Parathyroid adenoma (tissue), 2 donors: ENCODE measurements at regions not wholly inside any gene's neighbourhood (a gene's known extent, or its start where the extent isn't known, plus 50 kb on each side); places are given as distances from the start of the nearest gene placed in this dataset.

Experiments
- H2AFZ ChIP-seq: fragments of 300-600 bp; sonication (generic); one replicate; pipeline ENCODE4 v1.7.0; 2017; ENCODE audit warnings: antibody characterized with exemption, mild to moderate bottlenecking
- H3K27ac ChIP-seq: fragments of 300-600 bp; sonication (generic); one replicate; pipeline ENCODE4 v1.7.0; 2017
- H3K27me3 ChIP-seq: fragments of 300-600 bp; sonication (generic); one replicate; pipeline ENCODE4 v1.7.0; 2017; ENCODE audit warnings: low read length; ENCODE audit not compliant: control insufficient read depth, insufficient read depth
- H3K36me3 ChIP-seq: fragments of 300-600 bp; sonication (generic); one replicate; pipeline ENCODE4 v1.7.0; 2017; ENCODE audit warnings: low read length; ENCODE audit not compliant: control insufficient read depth, insufficient read depth
- H3K4me1 ChIP-seq: fragments of 300-600 bp; sonication (generic); one replicate; pipeline ENCODE4 v1.7.0; 2017; ENCODE audit warnings: control low read depth
- H3K4me2 ChIP-seq: fragments of 300-600 bp; sonication (generic); one replicate; pipeline ENCODE4 v1.7.0; 2017; ENCODE audit warnings: low read length
- H3K4me3 ChIP-seq: fragments of 300-600 bp; sonication (generic); one replicate; pipeline ENCODE4 v1.7.0; 2017; ENCODE audit warnings: low read depth, low read length
- H3K79me2 ChIP-seq: fragments of 300-600 bp; sonication (generic); one replicate; pipeline ENCODE4 v1.7.0; 2017; ENCODE audit warnings: control low read depth
- H3K9ac ChIP-seq: fragments of 300-600 bp; sonication (generic); one replicate; pipeline ENCODE4 v1.7.0; 2017; ENCODE audit warnings: mild to moderate bottlenecking
- H3K9me3 ChIP-seq: fragments of 300-600 bp; sonication (generic); one replicate; pipeline ENCODE4 v1.7.0; 2017; ENCODE audit warnings: low read length; ENCODE audit not compliant: control insufficient read depth
- CTCF ChIP-seq: fragments of 300-600 bp; sonication (generic); IDR thresholded peaks from one replicate; pipeline ENCODE4 v1.7.0; 2017; ENCODE audit warnings: antibody characterized with exemption, mild to moderate bottlenecking
- donor health status: primary hyperparathyroidism.

- Histone ChIP-seq H3K4me2 (no peak overlapping the region), H3K27ac (no peak overlapping the region), H3K9ac (no peak overlapping the region), H3K9me3 (no peaks in the 10 kb centered on the region), H2AFZ (no peak overlapping the region), H3K4me3 (no peak overlapping the region), H3K36me3 (no peaks in the 10 kb centered on the region), H3K4me1 (peaks cover 11% of the 10 kb centered on the region), H3K79me2 (no peaks in the 10 kb centered on the region), H3K27me3 (no peaks in the 10 kb centered on the region)
- TF ChIP-seq CTCF: no peak
Observed at GRCh38 chr5:111676926-111677415, 80.0 kb downstream of the NREP start.

GRCh38 chr5:111676466-111676865 lies 80.5 kb downstream of the NREP start:
- Histone ChIP-seq H3K4me1 (peaks cover 9% of the 10 kb centered on the region), H3K9ac (no peak overlapping the region), H3K9me3 (no peaks in the 10 kb centered on the region), H3K27ac (no peak overlapping the region), H3K36me3 (no peaks in the 10 kb centered on the region), H2AFZ (no peak overlapping the region), H3K79me2 (no peaks in the 10 kb centered on the region), H3K4me2 (no peak overlapping the region), H3K27me3 (no peaks in the 10 kb centered on the region), H3K4me3 (no peak overlapping the region)
- no peak for TF ChIP-seq CTCF

- H3K79me2 ChIP-seq: no peaks in the 10 kb centered on the region
- no peak overlapping the region for H3K9ac ChIP-seq
- no peaks in the 10 kb centered on the region for H3K27me3 ChIP-seq
- no peaks in the 10 kb centered on the region for H3K4me1 ChIP-seq
- no peak for TF ChIP-seq CTCF
- H2AFZ ChIP-seq: no peak overlapping the region
- no peaks in the 10 kb centered on the region for H3K36me3 ChIP-seq
- no peaks in the 10 kb centered on the region for H3K9me3 ChIP-seq
- H3K4me2 ChIP-seq: no peak overlapping the region
- no peak overlapping the region for H3K4me3 ChIP-seq
- no peak overlapping the region for H3K27ac ChIP-seq
Observed at GRCh38 chr5:111675201-111675934, 81.6 kb downstream of the NREP start.

GRCh38 chr5:111673891-111674626 lies 82.9 kb downstream of the NREP start:
- Histone ChIP-seq H3K4me1 (no peaks in the 10 kb centered on the region), H3K9me3 (no peaks in the 10 kb centered on the region), H3K36me3 (no peaks in the 10 kb centered on the region), H3K27ac (no peak overlapping the region), H3K79me2 (no peaks in the 10 kb centered on the region), H3K4me2 (no peak overlapping the region), H3K9ac (no peak overlapping the region), H3K27me3 (no peaks in the 10 kb centered on the region), H3K4me3 (no peak overlapping the region), H2AFZ (no peak overlapping the region)
- no peak for TF ChIP-seq CTCF
